Tibial nerve (tissue), 4 donors: ENCODE measurements at regions not wholly inside any gene's neighbourhood (a gene's known extent, or its start where the extent isn't known, plus 50 kb on each side); places are given as distances from the start of the nearest gene placed in this dataset.

ENCODE experiments used
- DNase-seq, 2 donors: peaks; one replicate each; pipeline ENCODE4 v3.0.0-alpha.2; 2019; ENCODE audit warnings: low spot score in 2 of 2
- H3K27ac ChIP-seq, 4 donors: fragments of 200-600 bp; sonication (generic) in 3 of 4; one replicate each; pipeline ENCODE4 v1.5.1; 2017 to 2019; ENCODE audit warnings: mild to moderate bottlenecking in 1 of 4
- H3K27me3 ChIP-seq, 2 donors: fragments of 200-600 bp; sonication (generic) in 1 of 2; one replicate each; pipeline versions ENCODE4 v1.5.1 to v1.6.0; 2017 to 2019
- H3K36me3 ChIP-seq, 3 donors: fragments of 200-600 bp; sonication (generic); one replicate each; pipeline ENCODE4 v1.5.1; 2018 to 2019
- H3K4me1 ChIP-seq, 4 donors: fragments of 200-600 bp; sonication (generic) in 3 of 4; one replicate each; pipeline ENCODE4 v1.5.1; 2017 to 2019
- H3K4me3 ChIP-seq, 4 donors: fragments of 200-600 bp; sonication (generic) in 3 of 4; one replicate each; pipeline ENCODE4 v1.5.1; 2017 to 2019; ENCODE audit warnings: mild to moderate bottlenecking in 1 of 4, moderate library complexity in 1 of 4
- H3K9me3 ChIP-seq, 4 donors: fragments of 200-600 bp; sonication (generic) in 3 of 4; one replicate each; pipeline ENCODE4 v1.5.1; 2017 to 2019
- EP300 ChIP-seq, 2 donors: sonication (generic); formaldehyde crosslinking; IDR thresholded peaks; one replicate each; pipeline ENCODE4 v1.6.1; 2017; ENCODE audit warnings: antibody characterized with exemption in 2 of 2, mild to moderate bottlenecking in 1 of 2
- POLR2A ChIP-seq, 2 donors: fragments of 450-650 bp; IDR thresholded peaks; one replicate each; pipeline ENCODE4 v1.6.1; 2017; ENCODE audit warnings: antibody characterized with exemption in 2 of 2, mild to moderate bottlenecking in 2 of 2, moderate library complexity in 2 of 2
- WGBS, 2 donors: methylation state at CpG; one replicate each; pipeline ENCODE4 v1.1.5; 2018; 5-methylcytosine and 5-hydroxymethylcytosine counted together
- TF ChIP-seq, protein P1 (sequence below), 5 experiments: fragments of 200-600 bp in 3 of 5; fragments of 450-650 bp in 2 of 5; sonication (generic) in 3 of 5; IDR thresholded peaks; one replicate each; pipeline ENCODE4 v1.5.1; 2016 to 2019; ENCODE audit warnings: antibody characterized with exemption in 5 of 5, mild to moderate bottlenecking in 3 of 5, moderate library complexity in 2 of 5

- TF ChIP-seq, protein P1, sequence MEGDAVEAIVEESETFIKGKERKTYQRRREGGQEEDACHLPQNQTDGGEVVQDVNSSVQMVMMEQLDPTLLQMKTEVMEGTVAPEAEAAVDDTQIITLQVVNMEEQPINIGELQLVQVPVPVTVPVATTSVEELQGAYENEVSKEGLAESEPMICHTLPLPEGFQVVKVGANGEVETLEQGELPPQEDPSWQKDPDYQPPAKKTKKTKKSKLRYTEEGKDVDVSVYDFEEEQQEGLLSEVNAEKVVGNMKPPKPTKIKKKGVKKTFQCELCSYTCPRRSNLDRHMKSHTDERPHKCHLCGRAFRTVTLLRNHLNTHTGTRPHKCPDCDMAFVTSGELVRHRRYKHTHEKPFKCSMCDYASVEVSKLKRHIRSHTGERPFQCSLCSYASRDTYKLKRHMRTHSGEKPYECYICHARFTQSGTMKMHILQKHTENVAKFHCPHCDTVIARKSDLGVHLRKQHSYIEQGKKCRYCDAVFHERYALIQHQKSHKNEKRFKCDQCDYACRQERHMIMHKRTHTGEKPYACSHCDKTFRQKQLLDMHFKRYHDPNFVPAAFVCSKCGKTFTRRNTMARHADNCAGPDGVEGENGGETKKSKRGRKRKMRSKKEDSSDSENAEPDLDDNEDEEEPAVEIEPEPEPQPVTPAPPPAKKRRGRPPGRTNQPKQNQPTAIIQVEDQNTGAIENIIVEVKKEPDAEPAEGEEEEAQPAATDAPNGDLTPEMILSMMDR (IDR thresholded peaks at IDR 0.05) = no peak
- TF ChIP-seq POLR2A (IDR thresholded peaks at IDR 0.05) (no peak), EP300 (IDR thresholded peaks at IDR 0.05) (no peak)
- Histone ChIP-seq H3K4me3 (no peak overlapping the region), H3K36me3 (no peaks in the 10 kb centered on the region), H3K9me3 (no peaks in the 10 kb centered on the region), H3K27ac (no peak overlapping the region), H3K27me3 (no peaks in the 10 kb centered on the region), H3K4me1 (peaks cover 0 to 7% (median 0%) of the 10 kb centered on the region in 4 donors)
- WGBS, 2 donors = 42 to 90% methylated on average over 2 of the region's 2 CpGs
- no peak for DNase-seq
Measured at GRCh38 chr1:221905802-221906201, 163.9 kb upstream of the DUSP10 start.

GRCh38 chr1:221904319-221904718, 162.4 kb upstream of the DUSP10 start:
- H3K27me3 ChIP-seq = no peaks in the 10 kb centered on the region
- H3K4me1 ChIP-seq = peaks cover 0 to 7% (median 0%) of the 10 kb centered on the region in 4 donors
- no peak for TF ChIP-seq POLR2A (IDR thresholded peaks at IDR 0.05)
- no peak for TF ChIP-seq EP300 (IDR thresholded peaks at IDR 0.05)
- TF ChIP-seq, protein P1 (IDR thresholded peaks at IDR 0.05) = no peak
- no peaks in the 10 kb centered on the region for H3K9me3 ChIP-seq
- WGBS, 2 donors = 96 to 100% methylated on average over 2 of the region's 2 CpGs
- H3K36me3 ChIP-seq = no peaks in the 10 kb centered on the region
- no peak for DNase-seq
- no peak overlapping the region for H3K4me3 ChIP-seq
- no peak overlapping the region for H3K27ac ChIP-seq

GRCh38 chr1:221903594-221903993, 161.7 kb upstream of the DUSP10 start:
- DNase-seq = no peak
- Histone ChIP-seq H3K27me3 (no peaks in the 10 kb centered on the region), H3K36me3 (no peaks in the 10 kb centered on the region), H3K4me3 (no peak overlapping the region), H3K9me3 (no peaks in the 10 kb centered on the region), H3K4me1 (peaks cover 0 to 7% (median 0%) of the 10 kb centered on the region in 4 donors), H3K27ac (no peak overlapping the region)
- WGBS, 2 donors = 76 to 94% methylated on average over 5 to 6 of the region's 6 CpGs
- no peak for TF ChIP-seq EP300 (IDR thresholded peaks at IDR 0.05)
- TF ChIP-seq, protein P1 (IDR thresholded peaks at IDR 0.05) = no peak
- no peak for TF ChIP-seq POLR2A (IDR thresholded peaks at IDR 0.05)

GRCh38 chr1:221902961-221903360, 161.1 kb upstream of the DUSP10 start:
- H3K27ac ChIP-seq = no peak overlapping the region
- H3K4me1 ChIP-seq = peaks cover 0 to 7% (median 0%) of the 10 kb centered on the region in 4 donors
- TF ChIP-seq, protein P1 (IDR thresholded peaks at IDR 0.05) = no peak
- TF ChIP-seq POLR2A (IDR thresholded peaks at IDR 0.05) (no peak), EP300 (IDR thresholded peaks at IDR 0.05) (no peak)
- H3K4me3 ChIP-seq = no peak overlapping the region
- H3K27me3 ChIP-seq = no peaks in the 10 kb centered on the region
- 76 to 80% methylated on average over 5 to 7 of the region's 7 CpGs for WGBS, 2 donors
- no peak for DNase-seq
- H3K36me3 ChIP-seq = no peaks in the 10 kb centered on the region
- H3K9me3 ChIP-seq = no peaks in the 10 kb centered on the region

DNA sequence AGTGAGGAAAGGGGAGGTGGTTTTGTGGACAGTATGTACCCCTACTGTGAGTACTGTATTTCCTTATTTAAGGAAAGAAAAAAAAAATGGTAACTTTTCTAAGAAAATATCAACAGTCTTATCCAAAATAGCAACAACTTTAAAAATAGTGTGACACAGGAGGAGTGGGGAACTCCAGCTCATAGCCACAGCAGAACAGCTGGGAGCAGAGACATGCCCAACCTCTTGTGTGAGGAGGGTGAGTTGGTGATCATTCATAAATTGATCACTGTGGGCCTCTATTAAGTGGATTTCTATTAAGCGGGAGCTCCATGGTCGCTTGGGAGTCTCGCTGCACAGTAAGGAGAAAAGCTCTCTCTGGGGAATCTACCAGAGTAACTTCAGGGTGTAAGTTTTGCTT, 158.8 kb upstream of the DUSP10 start:
- Histone ChIP-seq H3K27me3 (no peaks in the 10 kb centered on the region), H3K36me3 (no peaks in the 10 kb centered on the region), H3K27ac (no peak overlapping the region), H3K9me3 (no peaks in the 10 kb centered on the region), H3K4me3 (no peak overlapping the region), H3K4me1 (no peaks in the 10 kb centered on the region)
- no peak for TF ChIP-seq EP300 (IDR thresholded peaks at IDR 0.05)
- TF ChIP-seq POLR2A (IDR thresholded peaks at IDR 0.05) = no peak
- TF ChIP-seq, protein P1 (IDR thresholded peaks at IDR 0.05) = no peak
- DNase-seq = no peak
- WGBS, 2 donors = 88 to 91% methylated on average over 3 of the region's 3 CpGs
